Nephron (organoid): ENCODE measurements at regions not wholly inside any gene's neighbourhood (a gene's known extent, or its start where the extent isn't known, plus 50 kb on each side); places are given as distances from the start of the nearest gene placed in this dataset.

Experiments used
- H3K27ac Mint-ChIP-seq, 3 experiments: 2 replicates each; pipeline ENCODE4 v1.8.0; 2020; ENCODE audit warnings: mixed read lengths in 3 of 3, mild to moderate bottlenecking in 2 of 3, moderate library complexity in 1 of 3
- H3K27me3 Mint-ChIP-seq: 2 replicates; pipeline ENCODE4 v1.8.0; 2021; ENCODE audit warnings: low read depth, mild to moderate bottlenecking, moderate library complexity, mixed read lengths
- H3K36me3 Mint-ChIP-seq: 2 replicates; pipeline ENCODE4 v1.8.0; 2020; ENCODE audit warnings: low read depth, mixed read lengths
- H3K4me1 Mint-ChIP-seq: 2 replicates; pipeline ENCODE4 v1.8.0; 2020; ENCODE audit warnings: mixed read lengths
- H3K4me3 Mint-ChIP-seq, 3 experiments: 2 replicates each; pipeline ENCODE4 v1.8.0; 2020; ENCODE audit warnings: mild to moderate bottlenecking in 3 of 3, mixed read lengths in 3 of 3, moderate library complexity in 2 of 3
- H3K9me3 Mint-ChIP-seq: 2 replicates; pipeline ENCODE4 v1.8.0; 2020; ENCODE audit warnings: mixed read lengths
- CTCF ChIP-seq, 3 experiments: fragments of 200-600 bp; sonication (generic); IDR thresholded peaks; one replicate each; pipeline ENCODE4 v1.5.0; 2021; ENCODE audit warnings: antibody characterized with exemption in 3 of 3; ENCODE audit not compliant: unreplicated experiment in 3 of 3

GRCh38 chr2:215742021-215742420 is 271.3 kb downstream of the MREG start:
- peaks cover 15% of the 10 kb centered on the region for H3K9me3 Mint-ChIP-seq
- no peak overlapping the region for H3K4me3 Mint-ChIP-seq
- no peaks in the 10 kb centered on the region for H3K36me3 Mint-ChIP-seq
- no peaks in the 10 kb centered on the region for H3K27me3 Mint-ChIP-seq
- peaks cover 21% of the 10 kb centered on the region for H3K4me1 Mint-ChIP-seq
- peak overlapping the region; percentile 64 to 93 (median 83) for H3K27ac Mint-ChIP-seq
- no peak for TF ChIP-seq CTCF (IDR thresholded peaks at IDR 0.05; ENCODE audit: unreplicated experiment in 3 of 3)

GRCh38 chr2:215740071-215740470 is 273.3 kb downstream of the MREG start:
- no peak overlapping the region for H3K4me3 Mint-ChIP-seq
- peaks cover 26% of the 10 kb centered on the region for H3K4me1 Mint-ChIP-seq
- no peaks in the 10 kb centered on the region for H3K36me3 Mint-ChIP-seq
- no peak for TF ChIP-seq CTCF (IDR thresholded peaks at IDR 0.05; ENCODE audit: unreplicated experiment in 3 of 3)
- peak overlapping the region; percentile 64 to 93 (median 83) for H3K27ac Mint-ChIP-seq
- peaks cover 15% of the 10 kb centered on the region for H3K9me3 Mint-ChIP-seq
- no peaks in the 10 kb centered on the region for H3K27me3 Mint-ChIP-seq

GRCh38 chr2:215738351-215738750 is 275.0 kb downstream of the MREG start:
- no peak for TF ChIP-seq CTCF (IDR thresholded peaks at IDR 0.05; ENCODE audit: unreplicated experiment in 3 of 3)
- Mint-ChIP-seq H3K27ac (peak overlapping the region in 1 of 3 experiments; percentile 9), H3K36me3 (no peaks in the 10 kb centered on the region), H3K4me3 (no peak overlapping the region), H3K4me1 (peaks cover 26% of the 10 kb centered on the region), H3K27me3 (no peaks in the 10 kb centered on the region), H3K9me3 (peaks cover 19% of the 10 kb centered on the region)

GRCh38 chr2:215737477-215737876 is 275.9 kb downstream of the MREG start:
- H3K4me3 Mint-ChIP-seq, result no peak overlapping the region
- no peaks in the 10 kb centered on the region for H3K27me3 Mint-ChIP-seq
- H3K36me3 Mint-ChIP-seq, result no peaks in the 10 kb centered on the region
- peaks cover 26% of the 10 kb centered on the region for H3K4me1 Mint-ChIP-seq
- H3K9me3 Mint-ChIP-seq, result peaks cover 23% of the 10 kb centered on the region
- peak overlapping the region in 2 of 3 experiments; percentile 16 to 20 for H3K27ac Mint-ChIP-seq
- no peak for TF ChIP-seq CTCF (IDR thresholded peaks at IDR 0.05; ENCODE audit: unreplicated experiment in 3 of 3)

- Mint-ChIP-seq H3K4me3 (no peak overlapping the region), H3K27me3 (no peaks in the 10 kb centered on the region), H3K27ac (peak overlapping the region in 2 of 3 experiments; percentile 15 to 71), H3K36me3 (no peaks in the 10 kb centered on the region), H3K4me1 (peaks cover 21% of the 10 kb centered on the region), H3K9me3 (peaks cover 25% of the 10 kb centered on the region)
- peak in 2 of 3 experiments; percentile 22 to 27 for TF ChIP-seq CTCF (IDR thresholded peaks at IDR 0.05; ENCODE audit: unreplicated experiment in 3 of 3)
Measured at GRCh38 chr2:215736653-215737290, 276.6 kb downstream of the MREG start.

GRCh38 chr2:215731108-215731658 is 282.2 kb downstream of the MREG start:
- Mint-ChIP-seq H3K4me1 (no peaks in the 10 kb centered on the region), H3K9me3 (peaks cover 10% of the 10 kb centered on the region), H3K27ac (no peak overlapping the region), H3K4me3 (no peak overlapping the region), H3K36me3 (no peaks in the 10 kb centered on the region), H3K27me3 (no peaks in the 10 kb centered on the region)
- TF ChIP-seq CTCF (IDR thresholded peaks at IDR 0.05; ENCODE audit: unreplicated experiment in 3 of 3), result no peak
